SH-SY5Y (cell line): ENCODE measurements at regions not wholly inside any gene's neighbourhood (a gene's known extent, or its start where the extent isn't known, plus 50 kb on each side); places are given as distances from the start of the nearest gene placed in this dataset.

ENCODE experiments used
- GATA2 ChIP-seq: IDR thresholded peaks from 2 replicates; pipeline ENCODE4 v1.6.1; 2011; ENCODE audit warnings: mild to moderate bottlenecking, low read depth, low read length
- GATA3 ChIP-seq: IDR thresholded peaks from 2 replicates; pipeline ENCODE4 v1.6.1; 2011; ENCODE audit warnings: low read depth, mild to moderate bottlenecking, low read length, moderate library complexity

- TF ChIP-seq GATA2 (no peak), GATA3 (no peak)
These were observed 181.9 kb upstream of the HAAO start for GRCh38 chr2:42974169-42974720.
